C4-2B (cell line): ENCODE measurements at regions not wholly inside any gene's neighbourhood (a gene's known extent, or its start where the extent isn't known, plus 50 kb on each side); places are given as distances from the start of the nearest gene placed in this dataset.
"Not testable (repeated sequence)": the region's sequence is repeated elsewhere in the genome, so short reads cannot be mapped to it uniquely, and the experiment has no call there.

Experiments
- ZFX ChIP-seq: fragments of 450-650 bp; IDR thresholded peaks from 2 replicates; pipeline ENCODE4 v1.6.1; 2017
- TF ChIP-seq, protein P1 (sequence below): fragments of 450-650 bp; conservative IDR thresholded peaks from 2 replicates; pipeline ENCODE4 v1.5.1; 2017; ENCODE audit warnings: mild to moderate bottlenecking

DNA sequence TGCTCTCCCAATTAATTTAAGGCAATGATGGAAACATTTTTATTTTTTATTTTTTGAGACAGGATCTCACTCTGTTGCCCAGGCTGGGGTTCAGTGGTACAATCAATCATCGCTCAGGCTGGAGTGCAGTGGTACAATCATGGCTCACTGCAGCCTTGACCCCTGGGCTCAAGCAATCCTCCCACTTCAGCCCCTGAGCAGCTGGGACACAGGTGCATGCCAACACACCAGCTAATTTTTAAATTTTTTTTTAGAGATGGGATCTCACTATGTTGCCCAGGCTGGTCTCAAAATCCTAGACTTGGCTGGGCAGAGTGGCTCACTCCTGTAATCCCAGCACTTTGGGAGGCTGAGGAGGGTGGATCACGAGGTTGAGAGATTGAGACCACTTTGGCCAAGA, 126.1 kb upstream of the PTBP2 start:
- TF ChIP-seq, protein P1, sequence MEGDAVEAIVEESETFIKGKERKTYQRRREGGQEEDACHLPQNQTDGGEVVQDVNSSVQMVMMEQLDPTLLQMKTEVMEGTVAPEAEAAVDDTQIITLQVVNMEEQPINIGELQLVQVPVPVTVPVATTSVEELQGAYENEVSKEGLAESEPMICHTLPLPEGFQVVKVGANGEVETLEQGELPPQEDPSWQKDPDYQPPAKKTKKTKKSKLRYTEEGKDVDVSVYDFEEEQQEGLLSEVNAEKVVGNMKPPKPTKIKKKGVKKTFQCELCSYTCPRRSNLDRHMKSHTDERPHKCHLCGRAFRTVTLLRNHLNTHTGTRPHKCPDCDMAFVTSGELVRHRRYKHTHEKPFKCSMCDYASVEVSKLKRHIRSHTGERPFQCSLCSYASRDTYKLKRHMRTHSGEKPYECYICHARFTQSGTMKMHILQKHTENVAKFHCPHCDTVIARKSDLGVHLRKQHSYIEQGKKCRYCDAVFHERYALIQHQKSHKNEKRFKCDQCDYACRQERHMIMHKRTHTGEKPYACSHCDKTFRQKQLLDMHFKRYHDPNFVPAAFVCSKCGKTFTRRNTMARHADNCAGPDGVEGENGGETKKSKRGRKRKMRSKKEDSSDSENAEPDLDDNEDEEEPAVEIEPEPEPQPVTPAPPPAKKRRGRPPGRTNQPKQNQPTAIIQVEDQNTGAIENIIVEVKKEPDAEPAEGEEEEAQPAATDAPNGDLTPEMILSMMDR: not testable (repeated sequence)
- not testable (repeated sequence) for TF ChIP-seq ZFX
